ENCODE measurements at regions not wholly inside any gene's neighbourhood (a gene's known extent, or its start where the extent isn't known, plus 50 kb on each side); places are given as distances from the start of the nearest gene placed in this dataset.

GRCh38 chr7:121739465-121739864 is 133.5 kb upstream of the PTPRZ1 start:
- TF ChIP-seq CTCF (IDR thresholded peaks at IDR 0.05) = no peak
- TF ChIP-seq ZNF302 (CRISPR knock-in tag; IDR thresholded peaks at IDR 0.05) = no peak
- no peak for TF ChIP-seq POLR2A (IDR thresholded peaks at IDR 0.05; ENCODE audit: low read length)
- TF ChIP-seq CBX8 (IDR thresholded peaks at IDR 0.05) = no peak
- TF ChIP-seq EP300 (IDR thresholded peaks at IDR 0.05) = no peak
- TF ChIP-seq FOXS1 (CRISPR knock-in tag; IDR thresholded peaks at IDR 0.05) = no peak
- no peak for TF ChIP-seq CEBPB (IDR thresholded peaks at IDR 0.05)
- no peak for TF ChIP-seq HDAC2 (IDR thresholded peaks at IDR 0.05)
